IMR-90 (cell line): ENCODE measurements at regions not wholly inside any gene's neighbourhood (a gene's known extent, or its start where the extent isn't known, plus 50 kb on each side); places are given as distances from the start of the nearest gene placed in this dataset.

Source experiments
- ATAC-seq: fragments of 200-7000 bp; cut with Tn5 transposase; 2 replicates; pipeline ENCODE4 v1.9.1; 2020; ENCODE audit warnings: low read depth, mild to moderate bottlenecking, moderate library complexity
- BruUV-seq: library from RNA; stranded (reverse); fragments of 400-500 nt; replicated peaks from 2 replicates; lab custom pipeline; 2021; lab: Mats Ljungman, UMichigan
- CTCF ChIA-PET: fragments of 300-600 bp; formaldehyde crosslinking; extraction: SDS; loops from one replicate; lab custom pipeline; 2021; ENCODE audit warnings: antibody characterized with exemption; lab: Yijun Ruan, JAX
- POLR2A ChIA-PET: fragments of 300-600 bp; sonication (Branson Sonifier 250); formaldehyde crosslinking; loops from one replicate; lab custom pipeline; 2022; ENCODE audit warnings: antibody characterized with exemption; ENCODE audit not compliant: unreplicated experiment; lab: Charles Lee
- DNase-seq: peaks from one replicate; pipeline ENCODE4 v3.0.0; 2013
- H2AFZ ChIP-seq: replicated peaks from 2 replicates; pipeline ENCODE3; 2013; ENCODE audit warnings: low read length, mild to moderate bottlenecking; ENCODE audit not compliant: poor library complexity
- H2AK5ac ChIP-seq: 2 replicates; pipeline ENCODE4 v1.6.1; 2013; ENCODE audit warnings: low read depth, low read length, inconsistent platforms
- H2AK9ac ChIP-seq: replicated peaks from 2 replicates; pipeline ENCODE3; 2013; ENCODE audit warnings: mild to moderate bottlenecking, low read depth, low read length, moderate library complexity; ENCODE audit not compliant: poor library complexity
- H2BK120ac ChIP-seq: 2 replicates; pipeline ENCODE4 v1.6.1; 2013; ENCODE audit warnings: low read depth, low read length, inconsistent platforms
- H2BK15ac ChIP-seq: 3 replicates; pipeline ENCODE4 v1.6.1; 2013; ENCODE audit warnings: low read depth, low read length, inconsistent platforms
- H2BK20ac ChIP-seq: 2 replicates; pipeline ENCODE4 v1.6.1; 2013; ENCODE audit warnings: low read depth, mild to moderate bottlenecking, inconsistent platforms, low read length, moderate library complexity
- H2BK5ac ChIP-seq: 2 replicates; pipeline ENCODE4 v1.6.1; 2013; ENCODE audit warnings: mild to moderate bottlenecking, low read depth, low read length, inconsistent platforms; ENCODE audit not compliant: poor library complexity, severe bottlenecking
- H3K14ac ChIP-seq: replicated peaks from 2 replicates; pipeline ENCODE4 v1.6.1; 2013; ENCODE audit warnings: low read depth, low read length, inconsistent platforms
- H3K18ac ChIP-seq: 2 replicates; pipeline ENCODE4 v1.6.1; 2013; ENCODE audit warnings: low read depth, low read length, control low read depth
- H3K23ac ChIP-seq: 2 replicates; pipeline ENCODE4 v1.6.1; 2013; ENCODE audit warnings: low read depth, low read length, inconsistent platforms
- H3K27ac ChIP-seq: 2 replicates; pipeline ENCODE4 v1.5.1; 2013; ENCODE audit warnings: mild to moderate bottlenecking, control low read depth, low read length; ENCODE audit not compliant: insufficient read depth
- H3K27me3 ChIP-seq: 2 replicates; pipeline ENCODE4 v1.6.1; 2013; ENCODE audit warnings: low read length; ENCODE audit not compliant: control insufficient read depth, insufficient read depth
- H3K36me3 ChIP-seq: 2 replicates; pipeline ENCODE4 v1.6.1; 2013; ENCODE audit warnings: low read length, mixed read lengths; ENCODE audit not compliant: control insufficient read depth, insufficient read depth
- H3K4ac ChIP-seq: 2 replicates; pipeline ENCODE4 v1.6.1; 2013; ENCODE audit warnings: low read depth, low read length, inconsistent platforms
- H3K4me1 ChIP-seq: 2 replicates; pipeline ENCODE4 v1.6.1; 2013; ENCODE audit warnings: low read length, mixed read lengths; ENCODE audit not compliant: control insufficient read depth, insufficient read depth
- H3K4me2 ChIP-seq: 2 replicates; pipeline ENCODE4 v1.6.1; 2013; ENCODE audit warnings: low read depth, mild to moderate bottlenecking, control low read depth, low read length, moderate library complexity
- H3K4me3 ChIP-seq: 2 replicates; pipeline ENCODE4 v1.5.1; 2013; ENCODE audit warnings: low read depth, mild to moderate bottlenecking, control low read depth, low read length, moderate library complexity; ENCODE audit not compliant: insufficient read depth
- H3K56ac ChIP-seq: 2 replicates; pipeline ENCODE4 v1.6.1; 2013; ENCODE audit warnings: low read length, inconsistent platforms; ENCODE audit not compliant: insufficient read depth; ENCODE audit errors: extremely low read depth
- H3K79me1 ChIP-seq, 2 experiments: 2 replicates each; pipeline ENCODE4 v1.6.1; 2013; ENCODE audit warnings: low read length in 2 of 2, inconsistent platforms in 1 of 2, low read depth in 1 of 2
- H3K9ac ChIP-seq: 2 replicates; pipeline ENCODE4 v1.6.1; 2013; ENCODE audit warnings: low read depth, low read length, control low read depth
- H3K9me1 ChIP-seq: 2 replicates; pipeline ENCODE4 v1.6.1; 2013; ENCODE audit warnings: low read length, inconsistent platforms; ENCODE audit not compliant: insufficient read depth
- H3K9me3 ChIP-seq: 2 replicates; pipeline ENCODE4 v1.6.1; 2013; ENCODE audit warnings: low read length; ENCODE audit not compliant: control insufficient read depth, insufficient read depth
- H4K20me1 ChIP-seq: 2 replicates; pipeline ENCODE4 v1.6.1; 2013; ENCODE audit warnings: low read length, inconsistent platforms; ENCODE audit not compliant: insufficient read depth
- H4K5ac ChIP-seq: 2 replicates; pipeline ENCODE4 v1.6.1; 2013; ENCODE audit warnings: mild to moderate bottlenecking, low read depth, low read length, control low read depth
- H4K8ac ChIP-seq, 2 experiments: 2 replicates each; pipeline ENCODE4 v1.6.1; 2013; ENCODE audit warnings: low read depth in 2 of 2, low read length in 2 of 2, control low read depth in 1 of 2, inconsistent platforms in 1 of 2
- H4K91ac ChIP-seq: 2 replicates; pipeline ENCODE4 v1.6.1; 2013; ENCODE audit warnings: low read depth, low read length, inconsistent platforms; ENCODE audit not compliant: insufficient read depth
- FOS ChIP-seq: fragments of 150-350 bp; IDR thresholded peaks from 2 replicates; pipeline ENCODE4 v1.6.1; 2016; ENCODE audit warnings: low read depth, low read length
- MAFK ChIP-seq: IDR thresholded peaks from 2 replicates; pipeline ENCODE4 v1.6.1; 2012; ENCODE audit warnings: low read depth, low read length, improper control_type of control experiment
- RCOR1 ChIP-seq: IDR thresholded peaks from 2 replicates; pipeline ENCODE4 v1.6.1; 2012; ENCODE audit warnings: mild to moderate bottlenecking, low read length, improper control_type of control experiment; ENCODE audit not compliant: insufficient replicate concordance
- WGBS, 2 experiments: methylation state at CpG; one replicate each; pipeline versions ENCODE4 v1.1.5 to v1.1.7; 2013; ENCODE audit warnings: missing lambda C conversion rate in 2 of 2; ENCODE audit not compliant: insufficient read length in 1 of 2; ENCODE audit errors: extremely low coverage in 2 of 2; 5-methylcytosine and 5-hydroxymethylcytosine counted together
- dilution Hi-C: fragments of 300-500 bp; cut with HindIII; formaldehyde crosslinking; loops from one replicate; pipeline ENCODE4 v1.14.3; 2018; ENCODE audit warnings: low sequenced_read_pairs; ENCODE audit not compliant: unreplicated experiment
- in situ Hi-C: fragments of 300-500 bp; cut with MboI; formaldehyde crosslinking; loops from 3 replicates; pipeline ENCODE4 v1.14.3; 2019; ENCODE audit warnings: low sequenced_read_pairs, inconsistent platforms, mixed read lengths
- intact Hi-C: fragments of 100-400 bp; cut with micrococcal nuclease; formaldehyde crosslinking; loops from 2 replicates; pipeline ENCODE4 v1.10.0; 2022
- TF ChIP-seq, protein P1 (sequence below): fragments of 150-350 bp; IDR thresholded peaks from 2 replicates; pipeline ENCODE4 v1.6.1; 2016; ENCODE audit warnings: low read depth, mild to moderate bottlenecking, low read length, moderate library complexity, borderline replicate concordance
- TF ChIP-seq, protein P2 (sequence below): fragments of 150-350 bp; IDR thresholded peaks from 2 replicates; pipeline ENCODE4 v1.6.1; 2017; ENCODE audit warnings: mild to moderate bottlenecking, antibody characterized with exemption, low read length, low read depth

DNA sequence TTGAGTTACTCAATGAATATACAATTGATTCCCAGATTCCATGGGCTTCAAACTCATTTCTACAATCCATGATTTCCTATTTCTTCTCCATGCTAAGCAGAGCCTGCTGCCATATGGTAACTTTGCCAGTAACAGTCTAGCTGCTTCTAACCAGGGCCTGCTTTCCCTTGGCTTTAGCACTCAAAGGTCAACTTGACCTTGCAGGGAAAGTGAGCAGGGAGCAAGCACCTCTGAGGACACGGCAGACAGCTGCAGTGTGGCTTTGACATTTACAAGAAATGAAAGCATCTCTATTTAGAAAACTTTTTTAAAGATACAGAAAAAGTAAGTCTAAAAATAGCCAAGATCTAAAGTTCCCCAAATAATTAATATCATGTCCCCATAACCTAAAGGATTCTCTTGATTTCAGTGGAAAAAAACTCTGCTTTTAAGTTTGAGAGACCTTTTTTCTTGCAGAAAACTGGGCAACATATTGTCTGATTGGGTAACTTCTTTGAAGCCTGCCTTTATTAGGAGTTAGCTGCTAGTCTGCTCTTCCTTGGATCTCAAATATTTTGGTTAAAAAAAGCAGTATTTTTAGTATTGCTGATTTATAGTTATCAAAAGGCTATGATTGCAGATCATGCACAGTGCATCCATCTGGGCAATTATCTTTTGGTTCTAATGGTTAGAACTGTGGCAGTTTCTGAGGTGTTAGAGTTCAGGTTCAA lies 257.9 kb downstream of the AHR start:
- no peaks in the 10 kb centered on the region for H3K36me3 ChIP-seq
- H3K4me2 ChIP-seq, result no peak overlapping the region
- H3K4me1 ChIP-seq, result peaks cover 10% of the 10 kb centered on the region
- DNase-seq (no peak), ATAC-seq (no peak)
- H2BK5ac ChIP-seq, result no peak overlapping the region
- dilution Hi-C loops (no loop called here), intact Hi-C loops (no loop called here), in situ Hi-C loops (no loop called here)
- no peak overlapping the region for H2AK9ac ChIP-seq
- H3K4me3 ChIP-seq, result no peak overlapping the region
- peak overlapping the region; percentile 9 for H3K4ac ChIP-seq
- no peak overlapping the region for H3K27ac ChIP-seq
- H2BK20ac ChIP-seq, result peak overlapping the region; percentile 2; the same call in 1 of the 2 replicates
- H3K14ac ChIP-seq, result peak overlapping the region; percentile 61
- H3K9me1 ChIP-seq, result peaks cover 5% of the 10 kb centered on the region; the same call in 1 of the 2 replicates
- H3K9me3 ChIP-seq, result no peaks in the 10 kb centered on the region
- H2AFZ ChIP-seq, result no peak overlapping the region
- peak overlapping the region; percentile 90 for H4K5ac ChIP-seq
- H3K27me3 ChIP-seq, result no peaks in the 10 kb centered on the region
- ChIA-PET CTCF (no interaction called here), POLR2A (no interaction called here)
- H3K18ac ChIP-seq, result peak overlapping the region; percentile 94
- H4K91ac ChIP-seq, result no peak overlapping the region; the same call in 1 of the 2 replicates
- no peak overlapping the region for H3K23ac ChIP-seq
- H4K8ac ChIP-seq, result peak overlapping the region; percentile 0 to 32; a peak in 1 of 4 replicates
- no peaks in the 10 kb centered on the region for H4K20me1 ChIP-seq
- BruUV-seq, result no TSS peak
- H2AK5ac ChIP-seq, result peak overlapping the region; percentile 83
- no CpG with 5 or more reads among the region's 1 CpG for WGBS, 2 experiments
- H2BK15ac ChIP-seq, result peak overlapping the region; percentile 68; the same call in 1 of the 3 replicates
- H3K79me1 ChIP-seq, result no peaks in the 10 kb centered on the region
- no peak overlapping the region for H3K56ac ChIP-seq
- no peak overlapping the region for H2BK120ac ChIP-seq
- H3K9ac ChIP-seq, result no peak overlapping the region
- TF ChIP-seq FOS, result no peak
- no peak for TF ChIP-seq MAFK
- TF ChIP-seq, protein P1, sequence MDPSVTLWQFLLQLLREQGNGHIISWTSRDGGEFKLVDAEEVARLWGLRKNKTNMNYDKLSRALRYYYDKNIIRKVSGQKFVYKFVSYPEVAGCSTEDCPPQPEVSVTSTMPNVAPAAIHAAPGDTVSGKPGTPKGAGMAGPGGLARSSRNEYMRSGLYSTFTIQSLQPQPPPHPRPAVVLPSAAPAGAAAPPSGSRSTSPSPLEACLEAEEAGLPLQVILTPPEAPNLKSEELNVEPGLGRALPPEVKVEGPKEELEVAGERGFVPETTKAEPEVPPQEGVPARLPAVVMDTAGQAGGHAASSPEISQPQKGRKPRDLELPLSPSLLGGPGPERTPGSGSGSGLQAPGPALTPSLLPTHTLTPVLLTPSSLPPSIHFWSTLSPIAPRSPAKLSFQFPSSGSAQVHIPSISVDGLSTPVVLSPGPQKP, result no peak
- TF ChIP-seq, protein P2, sequence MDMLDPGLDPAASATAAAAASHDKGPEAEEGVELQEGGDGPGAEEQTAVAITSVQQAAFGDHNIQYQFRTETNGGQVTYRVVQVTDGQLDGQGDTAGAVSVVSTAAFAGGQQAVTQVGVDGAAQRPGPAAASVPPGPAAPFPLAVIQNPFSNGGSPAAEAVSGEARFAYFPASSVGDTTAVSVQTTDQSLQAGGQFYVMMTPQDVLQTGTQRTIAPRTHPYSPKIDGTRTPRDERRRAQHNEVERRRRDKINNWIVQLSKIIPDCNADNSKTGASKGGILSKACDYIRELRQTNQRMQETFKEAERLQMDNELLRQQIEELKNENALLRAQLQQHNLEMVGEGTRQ, result no peak
- TF ChIP-seq RCOR1, result no peak
